ENCODE measurements at regions not wholly inside any gene's neighbourhood (a gene's known extent, or its start where the extent isn't known, plus 50 kb on each side); places are given as distances from the start of the nearest gene placed in this dataset.

DNA sequence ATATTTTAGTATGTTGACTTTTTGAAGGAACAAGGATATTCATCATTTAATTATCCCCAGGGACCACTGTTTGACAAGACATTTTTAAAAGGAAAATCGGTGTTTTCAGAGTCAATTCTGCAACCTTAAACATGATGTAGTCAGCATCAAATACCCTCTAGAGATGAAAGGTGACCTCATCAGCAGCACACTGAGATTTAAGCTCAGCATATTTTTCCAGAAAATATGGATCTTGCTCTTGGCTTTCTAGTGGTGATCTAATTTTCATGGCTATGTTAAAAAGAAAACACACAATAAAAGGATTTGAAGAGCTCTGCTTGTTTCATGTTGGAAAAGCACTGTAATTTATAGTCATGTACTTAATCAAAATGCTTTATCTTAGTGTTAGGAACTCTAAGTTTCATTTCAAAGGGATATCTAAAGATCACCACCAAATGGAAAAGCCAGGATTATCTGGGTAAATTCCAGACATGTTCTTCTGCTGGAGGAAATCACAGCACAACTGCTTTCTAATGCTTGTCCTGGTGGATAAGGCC lies 487.2 kb downstream of the ENC1 start:
- Mint-ChIP-seq H3K9me3 (no peaks in the 10 kb centered on the region), H3K36me3 (no peaks in the 10 kb centered on the region), H3K4me1 (ENCODE audit: unreplicated experiment) (peaks cover 6% of the 10 kb centered on the region), H3K27me3 (no peaks in the 10 kb centered on the region), H3K4me3 (no peak overlapping the region), H3K27ac (no peak overlapping the region)
- TF ChIP-seq, protein P1, sequence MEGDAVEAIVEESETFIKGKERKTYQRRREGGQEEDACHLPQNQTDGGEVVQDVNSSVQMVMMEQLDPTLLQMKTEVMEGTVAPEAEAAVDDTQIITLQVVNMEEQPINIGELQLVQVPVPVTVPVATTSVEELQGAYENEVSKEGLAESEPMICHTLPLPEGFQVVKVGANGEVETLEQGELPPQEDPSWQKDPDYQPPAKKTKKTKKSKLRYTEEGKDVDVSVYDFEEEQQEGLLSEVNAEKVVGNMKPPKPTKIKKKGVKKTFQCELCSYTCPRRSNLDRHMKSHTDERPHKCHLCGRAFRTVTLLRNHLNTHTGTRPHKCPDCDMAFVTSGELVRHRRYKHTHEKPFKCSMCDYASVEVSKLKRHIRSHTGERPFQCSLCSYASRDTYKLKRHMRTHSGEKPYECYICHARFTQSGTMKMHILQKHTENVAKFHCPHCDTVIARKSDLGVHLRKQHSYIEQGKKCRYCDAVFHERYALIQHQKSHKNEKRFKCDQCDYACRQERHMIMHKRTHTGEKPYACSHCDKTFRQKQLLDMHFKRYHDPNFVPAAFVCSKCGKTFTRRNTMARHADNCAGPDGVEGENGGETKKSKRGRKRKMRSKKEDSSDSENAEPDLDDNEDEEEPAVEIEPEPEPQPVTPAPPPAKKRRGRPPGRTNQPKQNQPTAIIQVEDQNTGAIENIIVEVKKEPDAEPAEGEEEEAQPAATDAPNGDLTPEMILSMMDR (conservative IDR thresholded peaks at IDR 0.05): no peak
- DNase-seq (ENCODE audit: extremely low spot score, unreplicated experiment): no peak

DNA sequence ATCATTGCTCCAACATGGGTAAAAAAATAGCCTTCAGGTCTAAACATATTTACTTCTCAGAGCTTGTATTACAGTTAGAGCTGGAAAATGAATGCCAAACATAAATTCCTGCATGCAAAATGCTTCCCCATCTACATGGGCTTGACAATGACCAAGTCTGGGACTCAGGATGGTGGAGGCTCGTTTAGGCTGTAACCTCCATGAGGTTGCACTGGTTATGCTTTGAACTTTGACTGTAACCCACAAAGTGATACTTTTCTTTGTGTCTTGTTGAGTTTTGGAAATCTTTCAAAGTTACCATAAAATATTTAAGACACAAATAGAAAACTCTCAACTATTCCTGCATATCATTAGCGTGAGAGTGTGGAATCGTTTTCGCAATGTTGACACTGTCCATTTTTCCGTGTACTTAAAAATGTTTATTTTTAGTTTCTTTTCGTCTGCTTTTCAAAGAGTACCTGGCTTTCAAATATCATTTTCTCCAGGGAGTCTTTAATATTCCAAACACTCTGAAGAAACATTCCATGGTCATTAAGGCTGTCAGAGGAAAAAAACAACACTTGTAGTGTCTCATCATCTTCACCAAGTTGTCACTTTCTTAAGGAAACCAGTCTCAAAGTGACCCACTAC lies 487.8 kb downstream of the ENC1 start:
- H3K36me3 Mint-ChIP-seq: no peaks in the 10 kb centered on the region
- H3K4me1 Mint-ChIP-seq (ENCODE audit: unreplicated experiment): peaks cover 6% of the 10 kb centered on the region
- no peak overlapping the region for H3K27ac Mint-ChIP-seq
- no peaks in the 10 kb centered on the region for H3K9me3 Mint-ChIP-seq
- no peaks in the 10 kb centered on the region for H3K27me3 Mint-ChIP-seq
- DNase-seq (ENCODE audit: extremely low spot score, unreplicated experiment): no peak
- H3K4me3 Mint-ChIP-seq: no peak overlapping the region
- TF ChIP-seq, protein P1 (conservative IDR thresholded peaks at IDR 0.05): no peak

GRCh38 chr5:74152136-74152535 lies 488.4 kb downstream of the ENC1 start:
- Mint-ChIP-seq H3K27me3 (no peaks in the 10 kb centered on the region), H3K27ac (no peak overlapping the region), H3K4me1 (ENCODE audit: unreplicated experiment) (peaks cover 6% of the 10 kb centered on the region), H3K4me3 (no peak overlapping the region), H3K9me3 (no peaks in the 10 kb centered on the region), H3K36me3 (no peaks in the 10 kb centered on the region)
- DNase-seq (ENCODE audit: extremely low spot score, unreplicated experiment): no peak
- TF ChIP-seq, protein P1 (conservative IDR thresholded peaks at IDR 0.05): no peak

DNA sequence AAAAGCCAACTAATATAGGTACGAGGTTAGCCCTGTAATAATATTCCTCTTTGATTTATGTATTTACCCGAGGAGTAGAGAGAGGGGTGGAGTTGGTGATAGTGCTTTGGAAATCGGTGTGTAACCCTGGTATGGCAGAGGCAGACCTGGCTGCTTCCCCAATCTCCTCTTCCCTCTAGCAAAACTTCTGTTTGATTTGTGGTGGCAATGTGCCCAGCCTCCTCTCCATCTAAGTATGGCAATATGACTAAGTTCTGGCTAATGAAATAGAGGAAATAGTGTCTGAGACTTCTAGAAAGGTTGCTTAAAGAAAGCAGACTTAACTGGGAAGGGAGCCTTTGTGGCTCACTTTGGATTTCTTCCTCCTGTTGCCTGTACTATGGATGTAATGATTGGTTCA lies 491.1 kb downstream of the ENC1 start:
- no peak for DNase-seq (ENCODE audit: extremely low spot score, unreplicated experiment)
- Mint-ChIP-seq H3K36me3 (no peaks in the 10 kb centered on the region), H3K27me3 (no peaks in the 10 kb centered on the region), H3K9me3 (no peaks in the 10 kb centered on the region), H3K4me3 (no peak overlapping the region), H3K4me1 (ENCODE audit: unreplicated experiment) (peaks cover 6% of the 10 kb centered on the region), H3K27ac (no peak overlapping the region)
- TF ChIP-seq, protein P1 (conservative IDR thresholded peaks at IDR 0.05): no peak

DNA sequence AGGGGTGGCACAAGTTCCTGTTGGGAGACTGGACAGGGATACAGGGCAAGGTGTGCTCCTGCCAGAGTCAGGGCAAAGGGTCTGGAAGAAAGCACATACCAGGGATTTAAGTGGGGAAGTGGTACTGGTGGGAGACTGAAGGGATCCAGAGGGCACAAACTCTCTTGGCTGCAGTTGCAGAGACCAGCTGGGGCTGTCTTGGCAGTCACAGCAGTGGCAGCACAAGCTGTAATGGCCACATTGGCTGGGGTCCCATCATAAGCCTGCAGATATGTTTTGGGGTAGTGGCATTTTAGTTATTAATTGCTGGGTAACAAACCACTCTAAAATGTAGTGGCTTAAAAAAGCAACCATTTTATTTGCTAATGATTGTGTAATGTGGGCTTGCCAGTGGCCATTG lies 492.2 kb downstream of the ENC1 start:
- Mint-ChIP-seq H3K27ac (no peak overlapping the region), H3K4me3 (no peak overlapping the region), H3K4me1 (ENCODE audit: unreplicated experiment) (peaks cover 4% of the 10 kb centered on the region), H3K27me3 (no peaks in the 10 kb centered on the region), H3K36me3 (no peaks in the 10 kb centered on the region), H3K9me3 (no peaks in the 10 kb centered on the region)
- TF ChIP-seq, protein P1 (conservative IDR thresholded peaks at IDR 0.05): no peak
- DNase-seq (ENCODE audit: extremely low spot score, unreplicated experiment): no peak

Measured in type B pancreatic cell (in vitro differentiated cells).